DND-41 (cell line): ENCODE measurements at regions not wholly inside any gene's neighbourhood (a gene's known extent, or its start where the extent isn't known, plus 50 kb on each side); places are given as distances from the start of the nearest gene placed in this dataset.

Experiments
- EZH2 ChIP-seq: IDR thresholded peaks from 3 replicates; pipeline ENCODE4 v1.6.1; 2012; ENCODE audit warnings: borderline replicate concordance, low read depth, mild to moderate bottlenecking, moderate library complexity, low read length, inconsistent platforms; ENCODE audit not compliant: severe bottlenecking
- TF ChIP-seq, protein P1 (sequence below): IDR thresholded peaks from 2 replicates; pipeline ENCODE4 v1.5.1; 2012; ENCODE audit warnings: borderline replicate concordance, low read length, moderate library complexity, mild to moderate bottlenecking; ENCODE audit not compliant: poor library complexity, severe bottlenecking; ENCODE audit errors: extremely low read depth

DNA sequence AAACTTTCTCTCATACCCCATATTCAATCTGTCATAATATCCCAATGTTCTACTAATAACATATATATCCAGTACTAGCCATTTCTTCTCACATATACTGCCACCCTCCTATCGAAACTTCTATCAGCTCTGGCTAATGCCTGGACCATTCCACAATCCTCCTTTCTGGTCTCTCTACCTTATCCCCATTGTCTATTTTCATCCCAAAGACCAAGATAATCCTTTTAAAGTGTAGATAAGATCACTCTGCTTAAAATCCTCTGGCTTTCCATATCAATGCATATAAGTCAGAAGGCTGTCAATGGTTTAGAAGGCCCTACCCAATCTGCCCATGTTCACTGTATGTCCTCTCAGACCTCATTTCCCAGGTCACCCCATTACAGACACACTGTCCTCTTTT is 229.6 kb downstream of the ZEB2 start:
- TF ChIP-seq, protein P1, sequence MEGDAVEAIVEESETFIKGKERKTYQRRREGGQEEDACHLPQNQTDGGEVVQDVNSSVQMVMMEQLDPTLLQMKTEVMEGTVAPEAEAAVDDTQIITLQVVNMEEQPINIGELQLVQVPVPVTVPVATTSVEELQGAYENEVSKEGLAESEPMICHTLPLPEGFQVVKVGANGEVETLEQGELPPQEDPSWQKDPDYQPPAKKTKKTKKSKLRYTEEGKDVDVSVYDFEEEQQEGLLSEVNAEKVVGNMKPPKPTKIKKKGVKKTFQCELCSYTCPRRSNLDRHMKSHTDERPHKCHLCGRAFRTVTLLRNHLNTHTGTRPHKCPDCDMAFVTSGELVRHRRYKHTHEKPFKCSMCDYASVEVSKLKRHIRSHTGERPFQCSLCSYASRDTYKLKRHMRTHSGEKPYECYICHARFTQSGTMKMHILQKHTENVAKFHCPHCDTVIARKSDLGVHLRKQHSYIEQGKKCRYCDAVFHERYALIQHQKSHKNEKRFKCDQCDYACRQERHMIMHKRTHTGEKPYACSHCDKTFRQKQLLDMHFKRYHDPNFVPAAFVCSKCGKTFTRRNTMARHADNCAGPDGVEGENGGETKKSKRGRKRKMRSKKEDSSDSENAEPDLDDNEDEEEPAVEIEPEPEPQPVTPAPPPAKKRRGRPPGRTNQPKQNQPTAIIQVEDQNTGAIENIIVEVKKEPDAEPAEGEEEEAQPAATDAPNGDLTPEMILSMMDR, result no peak
- no peak for TF ChIP-seq EZH2
